Ovary (tissue), 7 donors: ENCODE measurements at regions not wholly inside any gene's neighbourhood (a gene's known extent, or its start where the extent isn't known, plus 50 kb on each side); places are given as distances from the start of the nearest gene placed in this dataset.

ENCODE experiments used
- DNase-seq, 5 donors: peaks; one replicate each; pipeline ENCODE4 v3.0.0-alpha.2; 2019 to 2020
- H3K27ac ChIP-seq, 2 donors: fragments of 200-600 bp; one replicate each; pipeline versions ENCODE4 v1.5.1 to v1.8.0; 2019 to 2022
- H3K27me3 ChIP-seq: fragments of 200-600 bp; one replicate; pipeline ENCODE4 v1.8.0; 2022
- H3K36me3 ChIP-seq: fragments of 200-600 bp; sonication (generic); one replicate; pipeline ENCODE4 v1.5.1; 2019
- H3K4me1 ChIP-seq: one replicate; pipeline ENCODE4 v1.8.1; 2013; ENCODE audit warnings: mild to moderate bottlenecking, moderate library complexity; ENCODE audit not compliant: insufficient read depth
- H3K4me3 ChIP-seq: fragments of 200-600 bp; sonication (generic); one replicate; pipeline ENCODE4 v1.5.1; 2017
- H3K9me3 ChIP-seq, 2 donors: fragments of 200-600 bp in 1 of 2; sonication (generic) in 1 of 2; one replicate each; pipeline versions ENCODE4 v1.5.1 to v1.8.1; 2013 to 2019; ENCODE audit warnings: mild to moderate bottlenecking in 1 of 2, moderate library complexity in 1 of 2
- EP300 ChIP-seq: sonication (generic); formaldehyde crosslinking; IDR thresholded peaks from one replicate; pipeline ENCODE4 v1.6.1; 2017; ENCODE audit warnings: antibody characterized with exemption
- POLR2A ChIP-seq: fragments of 450-650 bp; IDR thresholded peaks from one replicate; pipeline ENCODE4 v1.6.1; 2017; ENCODE audit warnings: antibody characterized with exemption, mild to moderate bottlenecking, moderate library complexity
- WGBS, 3 donors: extraction: QIAGEN DNeasy Blood & Tissue Kit in 1 of 3; methylation state at CpG; one replicate each; pipeline versions ENCODE4 v1.1.5 to v1.1.7; 2013 to 2017; 5-methylcytosine and 5-hydroxymethylcytosine counted together
- intact Hi-C, 4 donors: fragments of 100-400 bp; cut with DNase I; formaldehyde crosslinking; loops; one replicate each; pipeline versions ENCODE4 v1.11.0 to v1.15.1; 2022 to 2023
- TF ChIP-seq, protein P1 (sequence below), 3 donors: fragments of 450-650 bp in 2 of 3; fragments of 200-600 bp in 1 of 3; IDR thresholded peaks; one replicate each; pipeline versions ENCODE4 v1.5.1 to v1.8.0; 2016 to 2022; ENCODE audit warnings: antibody characterized with exemption in 3 of 3, mild to moderate bottlenecking in 1 of 3
- donor health status: DM: no; HTN: no; CAD: no; lungs with moderate emphysema.
- donor health status: DM: no; HTN: no; CAD: no.
- donor health status: Bipolar disorder and iron deficiency.
- donor health status: DM: no; HTN: no; CAD: no.
- donor health status: DM: yes; HTN: yes; CAD: no.

DNA sequence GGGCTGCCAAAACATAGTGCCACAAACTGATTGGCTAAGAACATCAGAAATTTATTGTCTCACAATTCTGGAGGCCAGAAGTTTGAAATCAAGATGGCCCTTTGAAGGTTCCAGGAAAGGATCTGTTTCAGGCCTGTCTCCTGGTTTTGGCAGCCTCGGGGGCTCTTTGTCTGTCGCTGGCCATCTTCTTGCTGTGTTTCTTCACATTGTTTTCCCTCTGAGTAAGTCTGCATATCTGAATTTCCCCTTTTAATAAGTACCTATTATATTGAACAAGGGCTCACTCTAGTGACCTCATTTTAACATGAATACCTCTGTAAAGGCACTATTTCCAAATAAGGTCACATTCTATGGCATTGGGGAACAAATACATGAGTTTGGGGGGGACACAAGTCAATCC is 467.1 kb upstream of the MGAT4C start:
- no peak overlapping the region for H3K27ac ChIP-seq
- intact Hi-C loops, result no loop called here
- DNase-seq, result no peak
- TF ChIP-seq, protein P1, sequence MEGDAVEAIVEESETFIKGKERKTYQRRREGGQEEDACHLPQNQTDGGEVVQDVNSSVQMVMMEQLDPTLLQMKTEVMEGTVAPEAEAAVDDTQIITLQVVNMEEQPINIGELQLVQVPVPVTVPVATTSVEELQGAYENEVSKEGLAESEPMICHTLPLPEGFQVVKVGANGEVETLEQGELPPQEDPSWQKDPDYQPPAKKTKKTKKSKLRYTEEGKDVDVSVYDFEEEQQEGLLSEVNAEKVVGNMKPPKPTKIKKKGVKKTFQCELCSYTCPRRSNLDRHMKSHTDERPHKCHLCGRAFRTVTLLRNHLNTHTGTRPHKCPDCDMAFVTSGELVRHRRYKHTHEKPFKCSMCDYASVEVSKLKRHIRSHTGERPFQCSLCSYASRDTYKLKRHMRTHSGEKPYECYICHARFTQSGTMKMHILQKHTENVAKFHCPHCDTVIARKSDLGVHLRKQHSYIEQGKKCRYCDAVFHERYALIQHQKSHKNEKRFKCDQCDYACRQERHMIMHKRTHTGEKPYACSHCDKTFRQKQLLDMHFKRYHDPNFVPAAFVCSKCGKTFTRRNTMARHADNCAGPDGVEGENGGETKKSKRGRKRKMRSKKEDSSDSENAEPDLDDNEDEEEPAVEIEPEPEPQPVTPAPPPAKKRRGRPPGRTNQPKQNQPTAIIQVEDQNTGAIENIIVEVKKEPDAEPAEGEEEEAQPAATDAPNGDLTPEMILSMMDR (IDR thresholded peaks at IDR 0.05), result no peak
- TF ChIP-seq EP300 (no peak), POLR2A (no peak)
- 42 to 60% (median 44%) methylated on average over 2 of the region's 2 CpGs for WGBS, 3 donors
- H3K27me3 ChIP-seq, result no peaks in the 10 kb centered on the region
- no peaks in the 10 kb centered on the region for H3K36me3 ChIP-seq
- no peaks in the 10 kb centered on the region for H3K4me1 ChIP-seq
- no peak overlapping the region for H3K4me3 ChIP-seq
- no peaks in the 10 kb centered on the region for H3K9me3 ChIP-seq

DNA sequence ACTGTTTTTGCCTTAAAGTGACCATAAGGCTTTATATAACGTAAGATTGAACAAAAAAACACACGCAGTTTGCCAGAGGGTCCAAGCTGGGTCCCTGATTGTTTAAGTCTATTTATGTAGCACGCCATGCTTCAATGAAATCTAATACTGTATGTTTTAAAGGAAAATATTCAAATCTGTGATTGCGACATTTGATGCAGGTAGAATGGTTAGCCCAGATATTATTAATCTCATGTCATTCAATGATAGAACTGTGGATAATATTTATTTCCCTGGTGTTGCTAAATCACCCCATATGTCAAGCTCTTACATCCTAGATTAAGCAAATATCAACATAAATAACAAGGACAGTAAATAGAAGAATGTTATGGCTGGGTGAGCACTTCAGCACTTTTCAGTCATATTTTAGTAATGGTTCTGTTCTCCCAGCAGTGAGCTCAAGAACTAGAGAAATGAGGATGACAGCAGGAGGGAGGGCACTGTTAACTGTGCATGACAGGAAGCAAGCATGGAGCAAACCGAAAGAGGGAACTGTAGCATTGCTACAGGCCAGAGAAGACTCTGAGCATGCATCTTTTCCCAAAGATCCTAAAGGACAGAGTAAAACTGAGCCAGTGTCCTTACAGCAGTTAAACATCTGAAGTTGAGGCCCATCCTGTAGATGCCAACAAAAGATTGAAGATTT is 465.7 kb upstream of the MGAT4C start:
- no peaks in the 10 kb centered on the region for H3K9me3 ChIP-seq
- 91 to 94% (median 93%) methylated on average over 5 of the region's 5 CpGs for WGBS, 3 donors
- intact Hi-C loops, result no loop called here
- H3K36me3 ChIP-seq, result no peaks in the 10 kb centered on the region
- H3K4me3 ChIP-seq, result no peak overlapping the region
- no peak for DNase-seq
- H3K27me3 ChIP-seq, result no peaks in the 10 kb centered on the region
- TF ChIP-seq, protein P1 (IDR thresholded peaks at IDR 0.05), result no peak
- TF ChIP-seq POLR2A, result no peak
- TF ChIP-seq EP300, result no peak
- H3K4me1 ChIP-seq, result no peaks in the 10 kb centered on the region
- H3K27ac ChIP-seq, result no peak overlapping the region

DNA sequence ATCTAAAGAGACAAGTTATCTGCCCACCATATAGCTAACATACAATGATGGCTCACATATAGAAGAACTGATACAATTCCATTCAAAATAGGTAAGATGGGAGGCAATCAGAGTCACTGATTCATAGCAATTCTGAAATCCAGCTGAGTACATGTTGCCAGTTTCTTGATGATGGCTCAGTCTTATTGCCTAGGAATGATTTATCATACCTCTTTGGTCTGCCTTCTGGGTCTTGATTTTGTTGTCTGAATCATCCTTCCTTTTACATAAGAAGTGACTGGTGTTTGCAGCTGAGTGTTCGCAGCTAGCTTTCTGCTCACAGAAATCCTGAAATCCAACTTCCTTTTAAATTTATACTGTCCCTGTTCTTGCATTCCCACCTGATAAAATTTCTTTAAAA is 463.2 kb upstream of the MGAT4C start:
- Histone ChIP-seq H3K27me3 (no peaks in the 10 kb centered on the region), H3K27ac (no peak overlapping the region), H3K9me3 (no peaks in the 10 kb centered on the region), H3K36me3 (no peaks in the 10 kb centered on the region), H3K4me3 (no peak overlapping the region), H3K4me1 (no peaks in the 10 kb centered on the region)
- TF ChIP-seq, protein P1 (IDR thresholded peaks at IDR 0.05), result no peak
- no peak for TF ChIP-seq EP300
- TF ChIP-seq POLR2A, result no peak
- intact Hi-C loops, result no loop called here
- no peak for DNase-seq
- 89 to 94% (median 93%) methylated on average over 1 of the region's 1 CpG for WGBS, 3 donors

DNA sequence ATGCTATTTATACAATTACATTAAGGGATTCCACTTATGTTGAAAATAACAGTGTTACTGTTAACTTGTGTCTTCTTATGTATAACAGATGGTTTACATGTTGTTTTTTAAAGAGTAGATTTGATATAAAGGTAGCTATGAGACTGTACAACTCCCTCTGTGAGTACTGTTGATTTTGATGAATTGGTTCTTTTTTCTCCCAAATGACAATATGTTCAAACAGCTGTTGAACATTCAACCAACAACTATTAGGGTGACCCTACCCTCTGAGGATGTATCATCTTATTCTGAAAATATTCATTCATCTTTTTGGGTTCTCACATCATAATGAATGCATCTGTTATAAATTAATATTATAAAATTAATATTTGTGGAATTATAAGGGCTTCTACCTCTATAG is 456.9 kb upstream of the MGAT4C start:
- H3K36me3 ChIP-seq, result no peaks in the 10 kb centered on the region
- TF ChIP-seq POLR2A (no peak), EP300 (no peak)
- TF ChIP-seq, protein P1 (IDR thresholded peaks at IDR 0.05), result no peak
- no peak overlapping the region for H3K4me3 ChIP-seq
- DNase-seq, result no peak
- H3K4me1 ChIP-seq, result no peaks in the 10 kb centered on the region
- H3K9me3 ChIP-seq, result peaks cover 0 to 1% of the 10 kb centered on the region in 2 donors
- no peak overlapping the region for H3K27ac ChIP-seq
- H3K27me3 ChIP-seq, result no peaks in the 10 kb centered on the region
- intact Hi-C loops, result no loop called here
